Activated CD4-positive, alpha-beta T cell treated with anti-CD3 and anti-CD28 coated beads for 48 hours (primary cell): ENCODE measurements at regions not wholly inside any gene's neighbourhood (a gene's known extent, or its start where the extent isn't known, plus 50 kb on each side); places are given as distances from the start of the nearest gene placed in this dataset.

Source experiments
- DNase-seq: peaks from one replicate; pipeline ENCODE4 v3.0.0-alpha.2; 2020

GRCh38 chr21:38165466-38166172 lies 91.2 kb upstream of the KCNJ15 start:
- DNase-seq, result no peak

- DNase-seq, result no peak
Measured at GRCh38 chr21:38166173-38166535, 90.6 kb upstream of the KCNJ15 start.

- no peak for DNase-seq
Measured at GRCh38 chr21:38167345-38167744, 89.4 kb upstream of the KCNJ15 start.

- peak; percentile 16 for DNase-seq
Measured at GRCh38 chr21:38170283-38170682, 86.5 kb upstream of the KCNJ15 start.

- no peak for DNase-seq
Measured at GRCh38 chr21:38170704-38171682, 85.8 kb upstream of the KCNJ15 start.

GRCh38 chr21:38171723-38172344 lies 85.0 kb upstream of the KCNJ15 start:
- no peak for DNase-seq

- no peak for DNase-seq
Measured at GRCh38 chr21:38173276-38174035, 83.3 kb upstream of the KCNJ15 start.

GRCh38 chr21:38175306-38175705 lies 81.5 kb upstream of the KCNJ15 start:
- no peak for DNase-seq

- DNase-seq, result no peak
Measured at GRCh38 chr21:38177919-38178652, 78.7 kb upstream of the KCNJ15 start.

GRCh38 chr21:38178653-38179470 lies 77.9 kb upstream of the KCNJ15 start:
- DNase-seq, result no peak

- DNase-seq, result no peak
Measured at GRCh38 chr21:38179511-38179910, 77.3 kb upstream of the KCNJ15 start.

GRCh38 chr21:38181096-38181495 lies 75.7 kb upstream of the KCNJ15 start:
- no peak for DNase-seq

GRCh38 chr21:38182370-38182985 lies 74.3 kb upstream of the KCNJ15 start:
- DNase-seq, result no peak

GRCh38 chr21:38183961-38184360 lies 72.8 kb upstream of the KCNJ15 start:
- no peak for DNase-seq

GRCh38 chr21:38186661-38187270 lies 70.0 kb upstream of the KCNJ15 start:
- DNase-seq, result no peak

GRCh38 chr21:38188037-38188436 lies 68.8 kb upstream of the KCNJ15 start:
- DNase-seq, result no peak

- DNase-seq, result no peak
Measured at GRCh38 chr21:38196036-38196435, 60.8 kb upstream of the KCNJ15 start.

- DNase-seq, result no peak
Measured at GRCh38 chr21:38202811-38203210, 54.0 kb upstream of the KCNJ15 start.

- DNase-seq, result no peak
Measured at GRCh38 chr21:38203229-38203628, 53.6 kb upstream of the KCNJ15 start.

- DNase-seq, result no peak
Measured at GRCh38 chr21:38205940-38206339, 50.9 kb upstream of the KCNJ15 start.
